ENCODE measurements at regions not wholly inside any gene's neighbourhood (a gene's known extent, or its start where the extent isn't known, plus 50 kb on each side); places are given as distances from the start of the nearest gene placed in this dataset.
"Not testable (repeated sequence)": the region's sequence is repeated elsewhere in the genome, so short reads cannot be mapped to it uniquely, and the experiment has no call there.

GRCh38 chr6:94902974-94903628, 674.2 kb upstream of the MANEA start:
- TF ChIP-seq POLR2A (IDR thresholded peaks at IDR 0.05; ENCODE audit: low read depth, low read length) = no peak
- no peak for DNase-seq (ENCODE audit: insufficient read length, low spot score)
- no peak for FAIRE-seq

GRCh38 chr6:94899191-94899590, 678.1 kb upstream of the MANEA start:
- DNase-seq (ENCODE audit: insufficient read length, low spot score) = no peak
- FAIRE-seq = no peak
- TF ChIP-seq POLR2A (IDR thresholded peaks at IDR 0.05; ENCODE audit: low read depth, low read length) = no peak

DNA sequence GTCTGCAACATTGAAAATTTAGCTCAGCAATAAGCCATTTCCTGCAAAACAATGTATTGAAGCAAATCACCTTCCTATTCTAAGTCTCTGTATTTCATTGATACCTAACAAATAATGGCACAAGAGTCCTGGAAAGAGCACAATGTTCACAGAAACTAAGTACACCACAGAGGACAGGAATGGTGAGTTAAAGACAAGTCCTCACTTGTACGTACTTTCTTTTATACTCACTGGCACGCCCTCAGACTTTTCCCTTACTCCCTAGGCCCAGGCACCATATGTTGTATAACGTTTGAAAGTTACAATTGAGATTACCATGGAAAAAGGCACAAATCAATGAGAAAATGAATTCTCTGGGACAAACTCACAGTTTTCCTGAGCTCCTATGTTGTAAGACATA, 683.0 kb upstream of the MANEA start:
- FAIRE-seq = no peak
- no peak for TF ChIP-seq POLR2A (IDR thresholded peaks at IDR 0.05; ENCODE audit: low read depth, low read length)
- no peak for DNase-seq (ENCODE audit: insufficient read length, low spot score)

GRCh38 chr6:94893327-94893726, 684.0 kb upstream of the MANEA start:
- TF ChIP-seq POLR2A (IDR thresholded peaks at IDR 0.05; ENCODE audit: low read depth, low read length) = no peak
- no peak for FAIRE-seq
- no peak for DNase-seq (ENCODE audit: insufficient read length, low spot score)

- not testable (repeated sequence) for DNase-seq (ENCODE audit: insufficient read length, low spot score); FAIRE-seq
Observed at GRCh38 chr6:94873819-94874218, 703.5 kb upstream of the MANEA start.

- no peak for FAIRE-seq
- DNase-seq (ENCODE audit: insufficient read length, low spot score) = no peak
- TF ChIP-seq POLR2A (IDR thresholded peaks at IDR 0.05; ENCODE audit: low read depth, low read length) = no peak
Observed at GRCh38 chr6:94862112-94862511, 715.2 kb upstream of the MANEA start.

DNA sequence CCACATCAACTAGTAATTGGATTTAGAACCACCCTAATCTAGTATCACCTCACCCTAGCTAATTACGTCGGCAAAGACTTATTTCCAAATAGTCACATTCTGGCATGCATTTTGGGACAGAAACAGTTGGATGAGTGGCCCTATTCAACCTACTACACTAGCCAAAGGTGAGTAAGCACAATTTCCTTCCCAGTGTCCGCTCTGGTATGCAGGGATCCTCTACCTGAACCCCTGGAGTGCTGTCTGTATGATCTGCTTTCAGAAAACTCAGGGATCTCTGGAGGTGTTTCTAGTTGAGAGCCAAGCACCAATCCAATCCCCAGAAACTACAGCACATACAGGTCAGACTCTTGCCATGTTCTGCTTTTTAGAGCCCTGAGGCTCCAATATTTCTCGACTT, 717.4 kb upstream of the MANEA start:
- TF ChIP-seq POLR2A (IDR thresholded peaks at IDR 0.05; ENCODE audit: low read depth, low read length) = no peak
- FAIRE-seq (no peak), DNase-seq (ENCODE audit: insufficient read length, low spot score) (no peak)

DNA sequence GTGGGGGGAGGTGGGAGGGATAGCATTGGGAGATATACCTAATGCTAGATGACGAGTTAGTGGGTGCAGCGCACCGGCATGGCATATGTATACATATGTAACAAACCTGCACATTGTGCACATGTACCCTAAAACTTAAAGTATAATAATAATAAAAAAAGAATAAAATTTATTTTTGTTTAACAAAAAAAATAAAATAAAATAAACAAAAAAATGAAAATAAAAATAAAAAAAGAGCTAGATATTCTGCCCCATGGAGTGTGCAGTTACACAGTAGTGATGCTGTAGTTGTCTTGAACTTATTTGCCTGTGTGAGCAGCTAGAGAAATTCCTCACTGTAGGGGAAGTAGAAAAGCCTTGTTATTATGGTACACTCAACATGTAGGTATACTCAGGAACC, 720.3 kb upstream of the MANEA start:
- DNase-seq (ENCODE audit: insufficient read length, low spot score); FAIRE-seq: not testable (repeated sequence)

DNA sequence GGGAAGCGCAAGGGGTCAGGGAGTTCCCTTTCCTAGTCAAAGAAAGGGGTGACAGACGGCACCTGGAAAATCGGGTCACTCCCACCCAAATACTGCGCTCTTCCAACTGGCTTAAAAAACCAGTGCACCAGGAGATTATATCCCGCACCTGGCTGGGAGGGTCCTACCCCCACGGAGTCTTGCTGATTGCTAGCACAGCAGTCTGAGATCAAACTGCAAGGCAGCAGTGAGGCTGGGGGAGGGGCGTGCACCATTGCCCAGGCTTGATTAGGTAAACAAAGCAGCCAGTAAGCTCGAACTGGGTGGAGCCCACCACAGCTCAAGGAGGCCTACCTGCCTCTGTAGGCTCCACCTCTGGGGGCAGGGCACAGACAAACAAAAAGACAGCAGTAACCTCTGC, 726.0 kb upstream of the MANEA start:
- not testable (repeated sequence) for FAIRE-seq; DNase-seq (ENCODE audit: insufficient read length, low spot score)

DNA sequence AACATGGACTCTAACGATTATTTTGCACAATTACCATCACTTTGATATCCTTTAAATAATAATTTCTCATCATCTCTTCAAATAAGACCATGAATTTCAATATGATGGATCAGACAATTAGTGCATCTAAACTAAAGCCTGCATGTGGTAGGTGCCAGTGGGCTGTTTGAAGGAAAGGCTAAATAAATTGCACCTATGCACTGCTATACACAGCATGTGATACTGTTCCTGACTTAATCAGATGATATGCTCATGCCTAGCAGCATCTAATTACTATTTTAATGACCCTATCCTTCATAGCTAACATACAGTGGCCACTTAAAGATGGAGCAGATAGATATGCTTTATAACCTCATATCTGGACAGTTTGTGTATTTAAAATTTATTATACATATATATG, 731.6 kb upstream of the MANEA start:
- no peak for FAIRE-seq
- TF ChIP-seq POLR2A (IDR thresholded peaks at IDR 0.05; ENCODE audit: low read depth, low read length) = no peak
- DNase-seq (ENCODE audit: insufficient read length, low spot score) = no peak

GRCh38 chr6:94835264-94835663, 742.1 kb upstream of the MANEA start:
- DNase-seq (ENCODE audit: insufficient read length, low spot score) (no peak), FAIRE-seq (no peak)
- TF ChIP-seq POLR2A (IDR thresholded peaks at IDR 0.05; ENCODE audit: low read depth, low read length) = no peak

DNA sequence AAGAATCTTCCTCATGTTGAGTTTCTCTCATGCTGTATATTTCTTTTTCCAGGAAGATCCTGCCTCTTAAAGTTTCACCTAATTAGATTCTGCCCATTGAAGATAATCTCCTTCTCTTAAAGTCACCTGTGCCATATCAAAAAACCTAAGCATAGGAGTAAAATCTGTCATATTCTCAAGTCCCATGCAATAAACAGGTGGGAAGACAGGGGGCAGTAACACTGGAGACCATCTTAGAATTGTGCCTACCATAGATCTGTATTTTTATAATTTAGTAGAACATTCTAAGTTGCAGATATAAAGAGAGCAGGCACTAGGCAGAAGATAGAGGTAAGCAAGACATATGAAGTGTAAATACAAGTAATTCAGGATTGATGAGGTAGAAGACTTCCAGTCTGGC, 763.5 kb upstream of the MANEA start:
- TF ChIP-seq POLR2A (IDR thresholded peaks at IDR 0.05; ENCODE audit: low read depth, low read length) = no peak
- FAIRE-seq = no peak
- DNase-seq (ENCODE audit: insufficient read length, low spot score) = no peak

GRCh38 chr6:94801344-94801743, 776.0 kb upstream of the MANEA start:
- no peak for TF ChIP-seq POLR2A (IDR thresholded peaks at IDR 0.05; ENCODE audit: low read depth, low read length)
- no peak for DNase-seq (ENCODE audit: insufficient read length, low spot score)
- no peak for FAIRE-seq

DNA sequence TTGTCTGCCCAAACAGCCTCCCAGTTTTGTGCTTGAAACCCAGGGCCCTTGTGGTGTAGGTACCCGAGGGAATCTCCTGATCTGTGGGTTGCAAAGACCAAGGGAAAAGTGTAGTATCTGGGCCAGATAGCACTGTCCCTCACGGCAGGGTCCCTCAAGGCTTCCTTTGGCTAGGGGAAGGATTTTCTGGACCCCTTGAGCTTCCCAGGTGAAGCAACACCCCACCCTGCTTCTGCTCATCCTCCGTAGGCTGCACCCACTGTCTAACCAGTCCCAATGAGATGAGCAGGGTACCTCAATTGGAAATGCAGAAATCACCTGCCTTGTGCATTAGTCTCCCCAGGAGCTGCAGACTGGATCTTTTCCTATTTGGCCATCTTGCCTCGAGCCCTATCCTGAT, 791.8 kb upstream of the MANEA start:
- DNase-seq (ENCODE audit: insufficient read length, low spot score) (no peak), FAIRE-seq (no peak)
- no peak for TF ChIP-seq POLR2A (IDR thresholded peaks at IDR 0.05; ENCODE audit: low read depth, low read length)

GRCh38 chr6:94785081-94785480, 792.3 kb upstream of the MANEA start:
- not testable (repeated sequence) for DNase-seq (ENCODE audit: insufficient read length, low spot score)

GRCh38 chr6:94769197-94769596, 808.1 kb upstream of the MANEA start:
- DNase-seq (ENCODE audit: insufficient read length, low spot score) = no peak
- no peak for FAIRE-seq
- no peak for TF ChIP-seq POLR2A (IDR thresholded peaks at IDR 0.05; ENCODE audit: low read depth, low read length)

More at GRCh38 chr6:94785081-94785480, 792.3 kb upstream of the MANEA start:
- FAIRE-seq = not testable (repeated sequence)

Data from H54 (cell line).